Hepatocyte (in vitro differentiated cells): ENCODE measurements at regions not wholly inside any gene's neighbourhood (a gene's known extent, or its start where the extent isn't known, plus 50 kb on each side); places are given as distances from the start of the nearest gene placed in this dataset.

ENCODE experiments used
- DNase-seq: peaks from one replicate; pipeline ENCODE4 v3.0.0-alpha.2; 2016; ENCODE audit warnings: low spot score
- H2AFZ ChIP-seq: fragments of 200-600 bp; sonication (generic); 2 replicates; pipeline ENCODE4 v1.6.0; 2016; ENCODE audit warnings: antibody characterized with exemption, mild to moderate bottlenecking
- H3K27ac ChIP-seq: fragments of 200-600 bp; sonication (generic); 2 replicates; pipeline ENCODE4 v1.5.1; 2016; ENCODE audit warnings: mild to moderate bottlenecking
- H3K27me3 ChIP-seq: fragments of 200-600 bp; sonication (generic); 2 replicates; pipeline ENCODE4 v1.6.1; 2016
- H3K36me3 ChIP-seq: fragments of 200-600 bp; sonication (generic); replicated peaks from 2 replicates; pipeline ENCODE4 v1.5.1; 2016; ENCODE audit warnings: low read depth; ENCODE audit not compliant: insufficient read depth
- H3K4me1 ChIP-seq: fragments of 200-600 bp; sonication (generic); 2 replicates; pipeline ENCODE4 v1.5.1; 2016; ENCODE audit warnings: mild to moderate bottlenecking, moderate library complexity; ENCODE audit not compliant: insufficient read depth
- H3K4me2 ChIP-seq: fragments of 200-600 bp; sonication (generic); 2 replicates; pipeline ENCODE4 v1.6.0; 2016
- H3K4me3 ChIP-seq: fragments of 200-600 bp; sonication (generic); 2 replicates; pipeline ENCODE4 v1.5.1; 2016; ENCODE audit warnings: mild to moderate bottlenecking
- H3K79me2 ChIP-seq: fragments of 200-600 bp; sonication (generic); 2 replicates; pipeline ENCODE4 v1.6.0; 2017; ENCODE audit warnings: mild to moderate bottlenecking
- H3K9me2 ChIP-seq: fragments of 200-600 bp; sonication (generic); replicated peaks from 2 replicates; pipeline ENCODE4 v1.6.0; 2017; ENCODE audit warnings: mild to moderate bottlenecking; ENCODE audit not compliant: insufficient read depth
- H3K9me3 ChIP-seq: fragments of 200-600 bp; sonication (generic); 2 replicates; pipeline ENCODE4 v1.5.1; 2016; ENCODE audit warnings: low read depth, mild to moderate bottlenecking
- H4K20me1 ChIP-seq: fragments of 200-600 bp; sonication (generic); 2 replicates; pipeline ENCODE4 v1.6.0; 2016; ENCODE audit warnings: mild to moderate bottlenecking; ENCODE audit not compliant: insufficient read depth, poor library complexity, severe bottlenecking
- CTCF ChIP-seq: fragments of 200-600 bp; sonication (generic); IDR thresholded peaks from 2 replicates; pipeline ENCODE4 v1.5.1; 2016; ENCODE audit warnings: antibody characterized with exemption, mild to moderate bottlenecking; ENCODE audit not compliant: poor library complexity
- EZH2 ChIP-seq: fragments of 200-600 bp; sonication (generic); IDR thresholded peaks from 2 replicates; pipeline ENCODE4 v1.6.1; 2016; ENCODE audit warnings: antibody characterized with exemption, mild to moderate bottlenecking, borderline replicate concordance
- EZH2phosphoT487 ChIP-seq: fragments of 200-600 bp; sonication (generic); IDR thresholded peaks from one replicate; pipeline ENCODE4 v1.6.1; 2018; ENCODE audit warnings: antibody characterized with exemption, mild to moderate bottlenecking, low read depth, moderate library complexity; ENCODE audit not compliant: unreplicated experiment, severe bottlenecking
- WGBS: methylation state at CpG from one replicate; pipeline ENCODE4 v1.1.6; 2016; ENCODE audit warnings: low lambda C conversion rate; ENCODE audit errors: missing lambda C conversion rate; 5-methylcytosine and 5-hydroxymethylcytosine counted together

GRCh38 chr6:10215326-10216110 is 199.4 kb downstream of the TFAP2A start:
- no peak for TF ChIP-seq EZH2
- no peak for TF ChIP-seq CTCF
- no peak for TF ChIP-seq EZH2phosphoT487
- Histone ChIP-seq H3K36me3 (no peaks in the 10 kb centered on the region), H2AFZ (no peak overlapping the region), H4K20me1 (no peaks in the 10 kb centered on the region), H3K4me2 (no peak overlapping the region), H3K79me2 (no peaks in the 10 kb centered on the region), H3K27ac (no peak overlapping the region), H3K9me3 (no peaks in the 10 kb centered on the region), H3K4me1 (no peaks in the 10 kb centered on the region), H3K27me3 (no peaks in the 10 kb centered on the region), H3K4me3 (no peak overlapping the region), H3K9me2 (no peaks in the 10 kb centered on the region)
- no peak for DNase-seq
- WGBS: 93% methylated on average over 7 of the region's 7 CpGs

GRCh38 chr6:10210052-10210451 is 204.8 kb downstream of the TFAP2A start:
- no peak overlapping the region for H3K4me3 ChIP-seq
- H3K27ac ChIP-seq: no peak overlapping the region
- no peak overlapping the region for H2AFZ ChIP-seq
- H3K4me1 ChIP-seq: no peaks in the 10 kb centered on the region
- no peaks in the 10 kb centered on the region for H3K9me3 ChIP-seq
- H3K36me3 ChIP-seq: no peaks in the 10 kb centered on the region
- H3K27me3 ChIP-seq: no peaks in the 10 kb centered on the region
- no peaks in the 10 kb centered on the region for H3K9me2 ChIP-seq
- WGBS: 80% methylated on average over 2 of the region's 2 CpGs
- H3K79me2 ChIP-seq: no peaks in the 10 kb centered on the region
- H3K4me2 ChIP-seq: no peak overlapping the region
- H4K20me1 ChIP-seq: no peaks in the 10 kb centered on the region
- TF ChIP-seq EZH2 (no peak), CTCF (no peak), EZH2phosphoT487 (no peak)
- DNase-seq: no peak

- no peaks in the 10 kb centered on the region for H3K27me3 ChIP-seq
- TF ChIP-seq EZH2phosphoT487: no peak
- H4K20me1 ChIP-seq: no peaks in the 10 kb centered on the region
- no peak for DNase-seq
- H3K9me3 ChIP-seq: no peaks in the 10 kb centered on the region
- WGBS: 84% methylated on average over 4 of the region's 4 CpGs
- H2AFZ ChIP-seq: no peak overlapping the region
- no peaks in the 10 kb centered on the region for H3K9me2 ChIP-seq
- H3K36me3 ChIP-seq: no peaks in the 10 kb centered on the region
- H3K4me3 ChIP-seq: no peak overlapping the region
- no peak overlapping the region for H3K4me2 ChIP-seq
- no peaks in the 10 kb centered on the region for H3K79me2 ChIP-seq
- H3K4me1 ChIP-seq: no peaks in the 10 kb centered on the region
- H3K27ac ChIP-seq: no peak overlapping the region
Measured at GRCh38 chr6:10205892-10206291, 209.0 kb downstream of the TFAP2A start.

- no peaks in the 10 kb centered on the region for H3K36me3 ChIP-seq
- no peak overlapping the region for H3K4me3 ChIP-seq
- H4K20me1 ChIP-seq: no peaks in the 10 kb centered on the region
- no peak overlapping the region for H3K4me2 ChIP-seq
- H3K9me3 ChIP-seq: no peaks in the 10 kb centered on the region
- H3K4me1 ChIP-seq: no peaks in the 10 kb centered on the region
- no peak overlapping the region for H2AFZ ChIP-seq
- no peaks in the 10 kb centered on the region for H3K9me2 ChIP-seq
- H3K79me2 ChIP-seq: no peaks in the 10 kb centered on the region
- no peaks in the 10 kb centered on the region for H3K27me3 ChIP-seq
- TF ChIP-seq CTCF: no peak
- no peak for TF ChIP-seq EZH2
- no peak for TF ChIP-seq EZH2phosphoT487
- 67% methylated on average over 3 of the region's 3 CpGs for WGBS
- H3K27ac ChIP-seq: no peak overlapping the region
- no peak for DNase-seq
Measured at GRCh38 chr6:10205120-10205519, 209.8 kb downstream of the TFAP2A start.
